ENCODE measurements at regions not wholly inside any gene's neighbourhood (a gene's known extent, or its start where the extent isn't known, plus 50 kb on each side); places are given as distances from the start of the nearest gene placed in this dataset.
"Not testable (repeated sequence)": the region's sequence is repeated elsewhere in the genome, so short reads cannot be mapped to it uniquely, and the experiment has no call there.

DNA sequence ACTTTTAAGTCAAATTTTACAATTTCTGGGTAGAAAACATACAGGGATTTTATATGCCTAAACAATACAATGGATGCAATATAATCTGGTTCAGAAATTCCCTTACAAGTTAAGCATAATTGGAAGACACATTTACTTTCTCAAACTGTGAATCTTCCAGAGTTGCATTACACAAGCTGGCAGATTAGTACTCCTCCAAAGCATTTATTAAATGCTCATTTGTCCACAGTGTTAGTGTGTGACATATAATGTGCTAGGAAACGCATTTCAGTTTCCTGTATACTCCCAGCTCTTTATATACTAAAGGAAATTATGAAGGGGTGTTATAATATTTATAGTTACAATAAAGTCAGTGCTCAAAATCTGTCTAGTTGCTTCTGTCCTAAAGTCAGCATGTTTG, 239.0 kb upstream of the FIGN start:
- H3K27ac ChIP-seq (replicated peaks in 1 of 4) = no peak overlapping the region
- intact Hi-C loops (cut with DNase I) = no loop called here
- peaks cover 0 to 4% (median 0%) of the 10 kb centered on the region in 4 donors for H3K4me1 ChIP-seq
- DNase-seq (ENCODE audit: extremely low spot score) = no peak
- no peak for TF ChIP-seq CTCF (IDR thresholded peaks at IDR 0.05)
- no peak for TF ChIP-seq EP300 (IDR thresholded peaks at IDR 0.05)
- TF ChIP-seq POLR2A (IDR thresholded peaks at IDR 0.05; ENCODE audit: low read depth) = no peak
- no peak for TF ChIP-seq POLR2AphosphoS5 (IDR thresholded peaks at IDR 0.05)
- no peaks in the 10 kb centered on the region for H3K9me3 ChIP-seq
- WGBS = 20% methylated on average over 1 of the region's 1 CpG
- no peak overlapping the region for H3K4me3 ChIP-seq
- H3K36me3 ChIP-seq = no peaks in the 10 kb centered on the region
- no peaks in the 10 kb centered on the region for H3K27me3 ChIP-seq

GRCh38 chr2:163970058-163970813, 234.4 kb upstream of the FIGN start:
- 70% methylated on average over 4 of the region's 4 CpGs for WGBS
- intact Hi-C loops (cut with DNase I) = no loop called here
- Histone ChIP-seq H3K36me3 (no peaks in the 10 kb centered on the region), H3K9me3 (no peaks in the 10 kb centered on the region), H3K4me1 (peaks cover 0 to 4% (median 0%) of the 10 kb centered on the region in 4 donors), H3K27ac (replicated peaks in 1 of 4) (no peak overlapping the region), H3K27me3 (no peaks in the 10 kb centered on the region), H3K4me3 (no peak overlapping the region)
- TF ChIP-seq POLR2A (IDR thresholded peaks at IDR 0.05; ENCODE audit: low read depth) (no peak), EP300 (IDR thresholded peaks at IDR 0.05) (no peak), POLR2AphosphoS5 (IDR thresholded peaks at IDR 0.05) (no peak), CTCF (IDR thresholded peaks at IDR 0.05) (no peak)
- DNase-seq (ENCODE audit: extremely low spot score) = no peak

- H3K27ac ChIP-seq (replicated peaks in 1 of 4); H3K27me3 ChIP-seq; H3K4me1 ChIP-seq; H3K9me3 ChIP-seq; DNase-seq (ENCODE audit: extremely low spot score); intact Hi-C loops (cut with DNase I); H3K4me3 ChIP-seq; H3K36me3 ChIP-seq: not testable (repeated sequence)
- WGBS = 91% methylated on average over 6 of the region's 6 CpGs
These were observed 228.5 kb upstream of the FIGN start for GRCh38 chr2:163964278-163964677.

DNA sequence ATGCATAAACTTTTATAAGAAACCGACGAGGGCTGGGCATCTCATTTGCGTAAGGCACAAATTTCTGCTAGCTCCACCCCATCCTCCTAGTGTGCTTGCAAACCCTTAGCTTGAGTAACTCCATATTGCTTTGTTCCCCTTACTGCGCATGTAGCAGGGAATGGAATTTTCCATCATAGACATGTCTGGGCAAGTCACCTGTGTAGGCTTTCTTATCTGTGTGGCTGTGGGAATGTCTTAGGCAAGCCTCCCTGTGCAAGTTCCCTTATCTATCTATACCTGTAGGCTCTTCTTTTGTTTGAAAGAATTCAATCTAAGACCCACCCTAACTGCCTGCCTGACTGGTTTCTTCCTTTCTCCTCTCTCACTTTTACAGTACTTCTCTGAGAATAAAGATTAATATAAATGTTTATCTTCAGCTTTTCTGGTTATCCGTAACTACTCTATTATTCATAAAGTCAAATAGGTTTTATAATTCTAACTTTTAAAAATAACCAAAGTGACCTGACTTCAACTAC, 217.6 kb upstream of the FIGN start:
- no peak overlapping the region for H3K27ac ChIP-seq (replicated peaks in 1 of 4)
- 84% methylated on average over 5 of the region's 5 CpGs for WGBS
- peaks cover 0 to 7% (median 0%) of the 10 kb centered on the region in 4 donors for H3K4me1 ChIP-seq
- intact Hi-C loops (cut with DNase I) = no loop called here
- no peaks in the 10 kb centered on the region for H3K27me3 ChIP-seq
- H3K9me3 ChIP-seq = peaks cover 0 to 3% (median 0%) of the 10 kb centered on the region in 4 donors
- H3K4me3 ChIP-seq = no peak overlapping the region
- H3K36me3 ChIP-seq = no peaks in the 10 kb centered on the region
- TF ChIP-seq CTCF (IDR thresholded peaks at IDR 0.05) (no peak), EP300 (IDR thresholded peaks at IDR 0.05) (no peak), POLR2AphosphoS5 (IDR thresholded peaks at IDR 0.05) (no peak), POLR2A (IDR thresholded peaks at IDR 0.05; ENCODE audit: low read depth) (no peak)
- DNase-seq (ENCODE audit: extremely low spot score) = no peak

GRCh38 chr2:163951312-163951711, 215.5 kb upstream of the FIGN start:
- no peak for TF ChIP-seq CTCF (IDR thresholded peaks at IDR 0.05)
- no peak for TF ChIP-seq POLR2AphosphoS5 (IDR thresholded peaks at IDR 0.05)
- TF ChIP-seq POLR2A (IDR thresholded peaks at IDR 0.05; ENCODE audit: low read depth) = no peak
- no peak for TF ChIP-seq EP300 (IDR thresholded peaks at IDR 0.05)
- H3K27me3 ChIP-seq = no peaks in the 10 kb centered on the region
- intact Hi-C loops (cut with DNase I) = no loop called here
- no peak for DNase-seq (ENCODE audit: extremely low spot score)
- no peak overlapping the region for H3K27ac ChIP-seq (replicated peaks in 1 of 4)
- peaks cover 0 to 3% (median 0%) of the 10 kb centered on the region in 4 donors for H3K9me3 ChIP-seq
- H3K36me3 ChIP-seq = no peaks in the 10 kb centered on the region
- H3K4me1 ChIP-seq = peaks cover 0 to 7% (median 0%) of the 10 kb centered on the region in 4 donors
- H3K4me3 ChIP-seq = no peak overlapping the region

Data from esophagus muscularis mucosa (tissue), 4 donors.